Suprapubic skin (tissue), 4 donors: ENCODE measurements at regions not wholly inside any gene's neighbourhood (a gene's known extent, or its start where the extent isn't known, plus 50 kb on each side); places are given as distances from the start of the nearest gene placed in this dataset.

Experiments used
- CTCF ChIP-seq, 2 donors: fragments of 200-600 bp in 1 of 2; fragments of 450-650 bp in 1 of 2; sonication (generic) in 1 of 2; IDR thresholded peaks; one replicate each; pipeline ENCODE4 v1.5.1; 2016 to 2019; ENCODE audit warnings: antibody characterized with exemption in 2 of 2, mild to moderate bottlenecking in 1 of 2, moderate library complexity in 1 of 2
- EP300 ChIP-seq: sonication (generic); formaldehyde crosslinking; IDR thresholded peaks from one replicate; pipeline ENCODE4 v1.6.1; 2017; ENCODE audit warnings: antibody characterized with exemption
- POLR2A ChIP-seq, 2 donors: fragments of 450-650 bp; IDR thresholded peaks; one replicate each; pipeline ENCODE4 v1.6.1; 2017; ENCODE audit warnings: antibody characterized with exemption in 2 of 2, mild to moderate bottlenecking in 2 of 2, moderate library complexity in 2 of 2
- POLR2AphosphoS5 ChIP-seq, 3 donors: sonication (generic); formaldehyde crosslinking; IDR thresholded peaks; one replicate each; pipeline ENCODE4 v1.6.1; 2017; ENCODE audit warnings: antibody characterized with exemption in 3 of 3

DNA sequence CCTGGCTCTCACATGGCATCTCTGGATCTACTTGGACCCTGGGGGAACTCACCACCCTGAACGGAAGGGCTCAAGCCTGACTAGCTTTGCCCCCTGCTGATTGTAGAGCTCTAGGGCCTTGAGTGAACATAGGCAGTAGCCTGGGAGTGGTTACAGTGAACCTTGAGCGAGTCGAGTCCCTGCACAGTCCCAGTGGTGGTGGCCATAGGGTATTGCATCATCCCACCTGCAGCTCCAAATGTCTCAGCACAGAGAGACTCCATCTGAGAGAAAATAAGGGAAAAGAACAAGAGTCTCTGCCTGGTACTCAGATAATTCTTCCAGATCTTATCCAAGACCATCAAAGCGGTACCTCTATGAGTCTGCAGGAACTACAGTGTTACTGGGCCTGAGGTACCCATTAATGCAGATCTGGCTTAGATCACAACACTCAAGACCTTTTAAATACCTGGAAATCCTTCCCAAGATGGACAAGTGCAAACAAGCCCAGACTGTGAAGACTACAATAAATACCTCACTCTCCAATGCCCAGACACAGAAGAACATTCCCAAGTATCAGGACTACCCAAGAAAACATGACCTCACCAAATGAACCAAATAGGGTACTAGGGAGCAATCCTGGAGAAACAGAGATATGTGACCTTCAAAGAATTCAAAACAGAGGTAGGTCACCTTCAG is 167.5 kb upstream of the TET2 start:
- TF ChIP-seq CTCF (IDR thresholded peaks at IDR 0.05) (no peak), POLR2A (IDR thresholded peaks at IDR 0.05) (no peak), POLR2AphosphoS5 (IDR thresholded peaks at IDR 0.05) (no peak), EP300 (no peak)
